ENCODE measurements at regions not wholly inside any gene's neighbourhood (a gene's known extent, or its start where the extent isn't known, plus 50 kb on each side); places are given as distances from the start of the nearest gene placed in this dataset.

DNA sequence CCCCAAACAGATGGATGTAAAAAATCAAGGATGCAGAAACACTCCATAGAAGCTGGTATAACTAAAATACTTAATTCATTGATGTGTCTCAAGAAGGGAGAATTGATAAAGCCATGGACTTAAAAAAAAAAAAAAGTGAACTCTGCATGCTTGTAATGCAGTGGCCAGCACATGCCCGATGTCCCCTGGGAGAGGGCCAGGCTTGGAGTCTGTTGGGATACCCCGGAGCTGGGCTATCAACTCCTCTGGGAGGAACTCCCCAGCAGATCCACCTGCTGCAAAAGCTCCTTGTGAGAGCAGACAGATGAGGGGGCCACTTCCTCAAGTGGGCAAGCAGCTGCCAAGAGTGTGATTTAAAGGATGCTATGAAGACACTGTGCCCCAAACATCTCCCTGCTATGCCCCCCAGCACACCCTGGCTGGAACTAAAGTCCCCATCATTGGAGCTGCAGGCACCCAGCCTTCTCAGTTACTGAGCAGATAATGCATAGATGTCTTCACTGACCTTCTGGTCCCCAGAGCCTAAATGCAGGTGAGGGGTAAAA lies 311.5 kb upstream of the ID2 start:
- 48% methylated on average over 2 of the region's 2 CpGs; no CpG with 5 or more reads in 1 of the 2 experiments for WGBS, 2 experiments (ENCODE audit: insufficient coverage in 1 of 2, insufficient read length in 1 of 2)
- DNase-seq: no peak
- no peaks in the 10 kb centered on the region for H3K36me3 Mint-ChIP-seq (ENCODE audit: low read depth)

DNA sequence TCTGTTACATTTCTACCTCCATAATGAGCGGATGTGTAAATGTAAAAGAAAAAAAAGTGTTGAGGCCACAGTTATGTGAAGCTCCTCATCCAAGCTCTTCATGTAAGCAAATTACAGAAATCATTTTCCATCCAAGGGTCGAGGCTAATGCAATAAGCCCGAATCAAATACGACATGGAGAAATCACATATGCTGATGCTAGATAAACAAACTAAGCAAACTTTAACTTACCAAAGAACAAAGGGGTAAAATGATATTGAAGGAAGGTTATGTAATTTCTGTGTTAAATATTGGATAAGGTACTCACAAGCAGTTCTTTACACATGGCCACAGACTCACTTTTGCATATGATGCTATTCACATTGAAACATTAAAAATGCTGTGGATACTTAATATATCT lies 310.2 kb upstream of the ID2 start:
- H3K36me3 Mint-ChIP-seq (ENCODE audit: low read depth): no peaks in the 10 kb centered on the region

More for the DNA sequence above, 311.5 kb upstream of the ID2 start:
- H3K4me3 ChIP-seq (ENCODE audit: low read length): no peak overlapping the region
- no peak overlapping the region for H3K9ac ChIP-seq (ENCODE audit: extremely low read depth, low read length, poor library complexity, severe bottlenecking)
- H3K27ac ChIP-seq (ENCODE audit: low read depth, low read length): no peak overlapping the region
- no peaks in the 10 kb centered on the region for H3K27me3 ChIP-seq (ENCODE audit: control insufficient read depth, insufficient read depth, low read length, poor library complexity, severe bottlenecking)
- peaks cover 1% of the 10 kb centered on the region for H3K4me1 Mint-ChIP-seq
- H3K4me3 Mint-ChIP-seq: no peak overlapping the region
- peaks cover 20% of the 10 kb centered on the region for H3K9me3 Mint-ChIP-seq
- peaks cover 4% of the 10 kb centered on the region for H3K9me3 ChIP-seq (ENCODE audit: control insufficient read depth, low read length)
- no peaks in the 10 kb centered on the region for H3K36me3 ChIP-seq (ENCODE audit: control insufficient read depth, insufficient read depth, low read length)
- TF ChIP-seq, protein P1, sequence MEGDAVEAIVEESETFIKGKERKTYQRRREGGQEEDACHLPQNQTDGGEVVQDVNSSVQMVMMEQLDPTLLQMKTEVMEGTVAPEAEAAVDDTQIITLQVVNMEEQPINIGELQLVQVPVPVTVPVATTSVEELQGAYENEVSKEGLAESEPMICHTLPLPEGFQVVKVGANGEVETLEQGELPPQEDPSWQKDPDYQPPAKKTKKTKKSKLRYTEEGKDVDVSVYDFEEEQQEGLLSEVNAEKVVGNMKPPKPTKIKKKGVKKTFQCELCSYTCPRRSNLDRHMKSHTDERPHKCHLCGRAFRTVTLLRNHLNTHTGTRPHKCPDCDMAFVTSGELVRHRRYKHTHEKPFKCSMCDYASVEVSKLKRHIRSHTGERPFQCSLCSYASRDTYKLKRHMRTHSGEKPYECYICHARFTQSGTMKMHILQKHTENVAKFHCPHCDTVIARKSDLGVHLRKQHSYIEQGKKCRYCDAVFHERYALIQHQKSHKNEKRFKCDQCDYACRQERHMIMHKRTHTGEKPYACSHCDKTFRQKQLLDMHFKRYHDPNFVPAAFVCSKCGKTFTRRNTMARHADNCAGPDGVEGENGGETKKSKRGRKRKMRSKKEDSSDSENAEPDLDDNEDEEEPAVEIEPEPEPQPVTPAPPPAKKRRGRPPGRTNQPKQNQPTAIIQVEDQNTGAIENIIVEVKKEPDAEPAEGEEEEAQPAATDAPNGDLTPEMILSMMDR (conservative IDR thresholded peaks at IDR 0.05): no peak
- no peaks in the 10 kb centered on the region for H3K27me3 Mint-ChIP-seq (ENCODE audit: insufficient read depth)
- no peaks in the 10 kb centered on the region for H3K4me1 ChIP-seq (ENCODE audit: control insufficient read depth, insufficient read depth, low read length)
- H3K27ac Mint-ChIP-seq: no peak overlapping the region

DNA sequence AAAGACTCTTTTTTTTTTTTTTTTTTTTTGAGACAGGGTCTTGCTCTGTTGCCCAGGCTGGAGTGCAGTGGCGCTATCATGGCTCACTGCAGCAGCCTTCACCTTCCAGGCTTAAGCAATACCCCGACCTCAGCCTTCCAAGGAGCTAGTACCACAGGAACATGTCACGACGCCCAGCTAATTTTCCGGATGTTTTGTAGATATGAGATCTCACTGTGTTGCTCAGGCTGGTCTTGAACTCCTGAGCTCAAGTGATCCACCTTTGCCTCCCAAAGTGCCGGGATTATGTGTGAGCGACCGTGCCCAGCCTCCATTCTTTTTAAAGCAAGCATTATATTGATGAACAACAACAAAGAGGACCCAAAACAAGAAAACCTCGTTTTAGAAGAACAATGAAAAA lies 307.1 kb upstream of the ID2 start:
- no peaks in the 10 kb centered on the region for H3K4me1 ChIP-seq (ENCODE audit: control insufficient read depth, insufficient read depth, low read length)
- no peak overlapping the region for H3K9ac ChIP-seq (ENCODE audit: extremely low read depth, low read length, poor library complexity, severe bottlenecking)
- WGBS, 2 experiments (ENCODE audit: insufficient coverage in 1 of 2, insufficient read length in 1 of 2): 92 to 97% methylated on average over 5 to 9 of the region's 9 CpGs
- H3K27me3 ChIP-seq (ENCODE audit: control insufficient read depth, insufficient read depth, low read length, poor library complexity, severe bottlenecking): no peaks in the 10 kb centered on the region
- H3K4me3 ChIP-seq (ENCODE audit: low read length): no peak overlapping the region
- no peak overlapping the region for H3K4me3 Mint-ChIP-seq
- H3K27ac Mint-ChIP-seq: no peak overlapping the region
- H3K36me3 Mint-ChIP-seq (ENCODE audit: low read depth): no peaks in the 10 kb centered on the region
- no peak for DNase-seq
- H3K9me3 Mint-ChIP-seq: peaks cover 20% of the 10 kb centered on the region
- no peaks in the 10 kb centered on the region for H3K36me3 ChIP-seq (ENCODE audit: control insufficient read depth, insufficient read depth, low read length)
- H3K27me3 Mint-ChIP-seq (ENCODE audit: insufficient read depth): no peaks in the 10 kb centered on the region
- TF ChIP-seq, protein P1 (conservative IDR thresholded peaks at IDR 0.05): no peak
- peaks cover 4% of the 10 kb centered on the region for H3K9me3 ChIP-seq (ENCODE audit: control insufficient read depth, low read length)
- no peak overlapping the region for H3K27ac ChIP-seq (ENCODE audit: low read depth, low read length)
- H3K4me1 Mint-ChIP-seq: peaks cover 6% of the 10 kb centered on the region

More for the DNA sequence above, 310.2 kb upstream of the ID2 start:
- no peaks in the 10 kb centered on the region for H3K4me1 Mint-ChIP-seq
- H3K4me1 ChIP-seq (ENCODE audit: control insufficient read depth, insufficient read depth, low read length): no peaks in the 10 kb centered on the region
- TF ChIP-seq, protein P1 (conservative IDR thresholded peaks at IDR 0.05): no peak
- peaks cover 20% of the 10 kb centered on the region for H3K9me3 Mint-ChIP-seq
- H3K4me3 Mint-ChIP-seq: no peak overlapping the region
- H3K36me3 ChIP-seq (ENCODE audit: control insufficient read depth, insufficient read depth, low read length): no peaks in the 10 kb centered on the region
- H3K27ac Mint-ChIP-seq: no peak overlapping the region
- H3K27ac ChIP-seq (ENCODE audit: low read depth, low read length): no peak overlapping the region
- 93 to 96% methylated on average over 3 to 4 of the region's 4 CpGs for WGBS, 2 experiments (ENCODE audit: insufficient coverage in 1 of 2, insufficient read length in 1 of 2)
- DNase-seq: no peak
- H3K4me3 ChIP-seq (ENCODE audit: low read length): no peak overlapping the region
- no peaks in the 10 kb centered on the region for H3K27me3 Mint-ChIP-seq (ENCODE audit: insufficient read depth)
- H3K27me3 ChIP-seq (ENCODE audit: control insufficient read depth, insufficient read depth, low read length, poor library complexity, severe bottlenecking): no peaks in the 10 kb centered on the region
- H3K9ac ChIP-seq (ENCODE audit: extremely low read depth, low read length, poor library complexity, severe bottlenecking): no peak overlapping the region
- H3K9me3 ChIP-seq (ENCODE audit: control insufficient read depth, low read length): peaks cover 4% of the 10 kb centered on the region

Measured in endodermal cell (in vitro differentiated cells).